GM12872 (cell line): ENCODE measurements at regions not wholly inside any gene's neighbourhood (a gene's known extent, or its start where the extent isn't known, plus 50 kb on each side); places are given as distances from the start of the nearest gene placed in this dataset.

Experiments used
- TF ChIP-seq, protein P1 (sequence below): IDR thresholded peaks from 3 replicates; pipeline ENCODE4 v1.5.1; 2011; ENCODE audit warnings: low read depth, mild to moderate bottlenecking, low read length, moderate library complexity; ENCODE audit not compliant: insufficient read depth

DNA sequence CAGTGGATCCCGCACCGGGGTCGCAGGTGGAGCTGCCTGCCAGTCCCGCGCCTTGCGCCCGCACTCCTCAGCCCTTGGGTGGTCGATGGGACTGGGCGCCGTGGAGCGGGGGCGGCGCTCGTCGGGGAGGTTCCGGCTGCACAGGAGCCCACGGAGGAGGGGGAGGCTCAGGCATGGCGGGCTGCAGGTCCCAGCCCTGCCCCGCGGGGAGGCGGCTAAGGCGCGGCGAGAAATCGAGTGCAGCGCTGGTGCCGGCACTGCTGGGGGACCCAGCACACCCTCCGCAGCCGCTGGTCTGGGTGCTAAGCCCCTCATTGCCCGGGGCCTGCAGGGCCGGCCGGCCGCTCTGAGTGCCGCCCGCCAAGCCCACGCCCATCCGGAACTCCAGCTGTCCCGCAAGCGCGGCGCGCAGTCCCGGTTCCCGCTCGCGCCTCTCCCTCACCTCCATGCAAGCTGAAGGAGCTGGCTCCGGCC is 120.6 kb upstream of the MEF2C start:
- TF ChIP-seq, protein P1, sequence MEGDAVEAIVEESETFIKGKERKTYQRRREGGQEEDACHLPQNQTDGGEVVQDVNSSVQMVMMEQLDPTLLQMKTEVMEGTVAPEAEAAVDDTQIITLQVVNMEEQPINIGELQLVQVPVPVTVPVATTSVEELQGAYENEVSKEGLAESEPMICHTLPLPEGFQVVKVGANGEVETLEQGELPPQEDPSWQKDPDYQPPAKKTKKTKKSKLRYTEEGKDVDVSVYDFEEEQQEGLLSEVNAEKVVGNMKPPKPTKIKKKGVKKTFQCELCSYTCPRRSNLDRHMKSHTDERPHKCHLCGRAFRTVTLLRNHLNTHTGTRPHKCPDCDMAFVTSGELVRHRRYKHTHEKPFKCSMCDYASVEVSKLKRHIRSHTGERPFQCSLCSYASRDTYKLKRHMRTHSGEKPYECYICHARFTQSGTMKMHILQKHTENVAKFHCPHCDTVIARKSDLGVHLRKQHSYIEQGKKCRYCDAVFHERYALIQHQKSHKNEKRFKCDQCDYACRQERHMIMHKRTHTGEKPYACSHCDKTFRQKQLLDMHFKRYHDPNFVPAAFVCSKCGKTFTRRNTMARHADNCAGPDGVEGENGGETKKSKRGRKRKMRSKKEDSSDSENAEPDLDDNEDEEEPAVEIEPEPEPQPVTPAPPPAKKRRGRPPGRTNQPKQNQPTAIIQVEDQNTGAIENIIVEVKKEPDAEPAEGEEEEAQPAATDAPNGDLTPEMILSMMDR, result no peak

DNA sequence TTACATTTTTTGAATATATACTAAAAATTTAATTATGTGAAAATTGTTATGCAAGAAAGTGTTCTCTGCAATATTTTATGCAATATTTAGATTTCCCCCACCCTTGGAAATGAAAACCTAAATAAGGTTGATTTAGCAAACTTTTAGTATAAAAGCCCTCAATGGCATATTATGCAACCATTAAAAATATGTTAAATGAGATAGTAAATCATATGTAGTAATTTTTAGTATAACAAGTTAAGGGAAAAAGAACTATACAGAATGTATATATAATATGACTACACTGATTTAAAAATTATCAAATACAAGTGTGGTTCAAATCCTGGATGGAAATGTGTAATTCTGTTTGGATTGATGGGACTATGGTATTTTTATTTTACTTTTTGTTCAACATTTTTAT is 116.9 kb upstream of the MEF2C start:
- TF ChIP-seq, protein P1, result no peak

DNA sequence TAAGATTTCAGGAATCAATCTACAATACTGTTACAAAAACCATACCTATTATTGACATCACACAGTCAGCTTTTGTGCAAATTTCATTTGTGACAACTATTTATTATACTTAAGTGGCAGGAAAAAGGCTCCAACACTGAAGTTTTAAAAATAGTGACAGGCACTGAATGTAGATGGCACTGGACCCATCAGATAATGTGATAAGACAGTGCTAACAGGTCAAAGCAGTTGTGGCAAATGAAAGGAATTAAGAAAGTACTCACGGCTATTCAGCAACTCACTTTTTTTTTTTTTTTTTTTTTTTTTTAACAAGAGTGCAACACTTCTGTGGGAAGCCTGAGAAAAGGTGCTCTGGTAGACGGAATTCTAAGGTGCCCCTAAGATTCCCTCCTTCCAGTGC is 115.0 kb upstream of the MEF2C start:
- TF ChIP-seq, protein P1, result no peak

DNA sequence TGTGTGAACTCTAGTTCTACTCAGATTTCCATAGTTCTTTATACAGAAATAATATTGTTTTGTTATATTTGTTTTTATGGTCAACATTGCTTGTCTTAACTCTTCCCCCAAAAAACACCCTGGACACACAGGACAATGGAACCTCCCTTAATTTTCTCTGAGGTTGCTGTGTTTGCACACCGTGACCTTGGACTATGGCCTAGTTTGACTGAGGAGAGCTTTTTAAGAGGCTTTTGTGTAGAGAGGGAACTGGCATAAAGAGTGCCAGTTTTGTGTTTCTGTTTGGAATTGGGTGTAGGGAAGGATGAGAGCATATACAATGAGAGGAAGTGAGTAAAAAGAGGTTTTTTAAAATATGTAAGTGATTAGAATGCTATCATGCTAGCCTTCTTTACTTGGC is 101.1 kb upstream of the MEF2C start:
- TF ChIP-seq, protein P1, result no peak

DNA sequence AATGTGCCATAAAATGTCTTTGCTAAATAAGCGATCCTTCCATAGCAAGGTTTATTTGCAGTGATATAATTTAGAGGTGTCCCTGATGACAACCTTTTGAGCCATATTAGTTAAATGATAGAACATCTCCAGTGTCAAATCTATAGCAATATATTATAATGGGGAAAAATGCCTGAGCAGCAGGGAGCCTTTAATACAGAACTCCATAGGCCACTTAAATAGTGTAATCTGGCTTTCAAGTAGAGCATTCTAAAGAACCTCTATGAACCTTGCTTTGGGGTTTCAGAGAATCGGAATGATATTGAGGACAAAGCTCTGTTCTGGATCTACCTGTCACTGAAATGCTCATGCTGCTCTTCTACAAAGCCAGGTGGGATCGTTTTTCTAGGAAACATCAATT is 96.7 kb upstream of the MEF2C start:
- TF ChIP-seq, protein P1, result no peak

DNA sequence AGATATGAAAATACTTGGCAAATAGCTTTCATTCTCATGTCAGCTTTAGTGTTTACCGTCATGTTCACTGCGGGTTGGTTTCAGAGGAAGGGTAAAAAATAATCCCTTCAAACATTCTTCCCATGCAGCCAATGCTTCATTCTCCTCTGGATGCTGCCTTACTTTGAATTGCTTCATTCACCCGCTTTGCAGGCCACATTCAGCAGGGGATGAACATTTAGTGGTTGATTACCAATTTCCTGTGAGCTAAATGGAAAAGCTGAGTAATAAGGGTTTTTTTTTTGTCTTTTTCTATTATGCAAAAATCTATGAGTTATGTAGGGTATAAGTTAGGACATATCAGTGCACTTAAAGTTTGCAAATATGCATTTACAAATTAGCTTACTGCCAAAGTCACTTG is 96.3 kb upstream of the MEF2C start:
- TF ChIP-seq, protein P1, result no peak

DNA sequence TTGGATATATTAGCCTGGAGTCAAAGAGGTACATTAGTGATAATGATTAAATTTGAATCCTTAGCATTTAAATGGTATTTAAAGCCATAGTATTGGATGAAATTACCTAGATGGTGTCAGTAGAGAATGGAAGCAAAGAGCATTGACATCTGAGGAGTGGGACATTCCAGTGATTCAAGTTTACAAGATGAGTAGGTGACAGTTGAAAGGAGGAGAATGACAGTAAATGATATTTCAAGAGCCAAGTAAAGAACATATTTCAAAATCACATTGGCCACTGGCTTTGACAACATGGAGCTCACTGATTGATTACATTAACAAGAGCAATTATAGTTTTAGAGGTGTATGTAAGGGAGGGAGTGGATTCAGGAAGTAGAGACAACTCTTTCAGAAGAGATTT is 93.9 kb upstream of the MEF2C start:
- TF ChIP-seq, protein P1, result no peak
